HG03469 (cell line): ENCODE measurements at regions not wholly inside any gene's neighbourhood (a gene's known extent, or its start where the extent isn't known, plus 50 kb on each side); places are given as distances from the start of the nearest gene placed in this dataset.
"Not testable (repeated sequence)": the region's sequence is repeated elsewhere in the genome, so short reads cannot be mapped to it uniquely, and the experiment has no call there.

Source experiments
- ATAC-seq: cut with Tn5 transposase; IDR thresholded peaks from one replicate; pipeline ENCODE4 v1.9.1; 2021; ENCODE audit warnings: mild to moderate bottlenecking, moderate library complexity, moderate number of reproducible peaks; ENCODE audit not compliant: unreplicated experiment

GRCh38 chr15:84094720-84095119 lies 140.9 kb upstream of the GOLGA6L4 start:
- not testable (repeated sequence) for ATAC-seq

GRCh38 chr15:84097053-84097452 lies 138.5 kb upstream of the GOLGA6L4 start:
- not testable (repeated sequence) for ATAC-seq

- no peak for ATAC-seq
These were observed 137.0 kb upstream of the GOLGA6L4 start for GRCh38 chr15:84098604-84099003.

- ATAC-seq = no peak
These were observed 136.4 kb upstream of the GOLGA6L4 start for GRCh38 chr15:84099181-84099580.

GRCh38 chr15:84103345-84103744 lies 132.2 kb upstream of the GOLGA6L4 start:
- ATAC-seq = no peak

GRCh38 chr15:84104853-84105252 lies 130.7 kb upstream of the GOLGA6L4 start:
- ATAC-seq = no peak

GRCh38 chr15:84108728-84109127 lies 126.8 kb upstream of the GOLGA6L4 start:
- no peak for ATAC-seq

GRCh38 chr15:84111575-84111974 lies 124.0 kb upstream of the GOLGA6L4 start:
- ATAC-seq = no peak

- no peak for ATAC-seq
These were observed 123.5 kb upstream of the GOLGA6L4 start for GRCh38 chr15:84112025-84112424.

- ATAC-seq = no peak
These were observed 121.7 kb upstream of the GOLGA6L4 start for GRCh38 chr15:84113919-84114318.

GRCh38 chr15:84114680-84115079 lies 120.9 kb upstream of the GOLGA6L4 start:
- not testable (repeated sequence) for ATAC-seq

GRCh38 chr15:84119351-84119750 lies 116.2 kb upstream of the GOLGA6L4 start:
- not testable (repeated sequence) for ATAC-seq

- not testable (repeated sequence) for ATAC-seq
These were observed 114.7 kb upstream of the GOLGA6L4 start for GRCh38 chr15:84120903-84121302.

- not testable (repeated sequence) for ATAC-seq
These were observed 106.9 kb upstream of the GOLGA6L4 start for GRCh38 chr15:84128706-84129105.

- ATAC-seq = not testable (repeated sequence)
These were observed 105.3 kb upstream of the GOLGA6L4 start for GRCh38 chr15:84130098-84130831.

- not testable (repeated sequence) for ATAC-seq
These were observed 99.6 kb upstream of the GOLGA6L4 start for GRCh38 chr15:84135931-84136456.

GRCh38 chr15:84142888-84143337 lies 92.7 kb upstream of the GOLGA6L4 start:
- peak; percentile 79 for ATAC-seq

GRCh38 chr15:84143753-84144314 lies 91.7 kb upstream of the GOLGA6L4 start:
- ATAC-seq = no peak

- not testable (repeated sequence) for ATAC-seq
These were observed 90.6 kb upstream of the GOLGA6L4 start for GRCh38 chr15:84144946-84145345.

GRCh38 chr15:84146299-84146698 lies 89.3 kb upstream of the GOLGA6L4 start:
- ATAC-seq = not testable (repeated sequence)

GRCh38 chr15:84147307-84147706 lies 88.3 kb upstream of the GOLGA6L4 start:
- ATAC-seq = not testable (repeated sequence)
